WTC11 (cell line): ENCODE measurements at regions not wholly inside any gene's neighbourhood (a gene's known extent, or its start where the extent isn't known, plus 50 kb on each side); places are given as distances from the start of the nearest gene placed in this dataset.
A peak's percentile ranks its signal among the peaks of the same experiment; 100 is the strongest.

Experiments
- ATAC-seq: fragments of 200-7000 bp; cut with Tn5 transposase; 2 replicates; pipeline ENCODE4 v1.10.0; 2021; ENCODE audit warnings: mild to moderate bottlenecking, moderate library complexity
- CTCF ChIA-PET: fragments of 300-600 bp; sonication (Branson Sonifier 250); formaldehyde crosslinking; loops from one replicate; lab custom pipeline; 2021; ENCODE audit warnings: antibody characterized with exemption; lab: Charles Lee
- POLR2A ChIA-PET: fragments of 350-600 bp; sonication (Branson Sonifier 250); formaldehyde crosslinking; loops from one replicate; lab custom pipeline; 2021; ENCODE audit warnings: antibody characterized with exemption; lab: Charles Lee
- DNase-seq: peaks from one replicate; pipeline ENCODE4 v3.0.0; 2021; ENCODE audit warnings: low spot score
- H3K27ac Mint-ChIP-seq: 2 replicates; pipeline ENCODE4 v1.8.0; 2021; ENCODE audit warnings: mixed read lengths
- H3K27me3 Mint-ChIP-seq: 2 replicates; pipeline ENCODE4 v1.8.0; 2021; ENCODE audit warnings: low read depth, mild to moderate bottlenecking, moderate library complexity, mixed read lengths
- H3K36me3 Mint-ChIP-seq: 2 replicates; pipeline ENCODE4 v1.8.0; 2021; ENCODE audit warnings: mixed read lengths
- H3K4me1 Mint-ChIP-seq: 2 replicates; pipeline ENCODE4 v1.8.0; 2022; ENCODE audit warnings: mixed read lengths
- H3K4me3 Mint-ChIP-seq: 2 replicates; pipeline ENCODE4 v1.8.0; 2021; ENCODE audit warnings: mild to moderate bottlenecking, moderate library complexity, mixed read lengths
- H3K9me3 Mint-ChIP-seq: 2 replicates; pipeline ENCODE4 v1.8.0; 2021; ENCODE audit warnings: mixed read lengths
- ATF1 ChIP-seq: sonication (generic); formaldehyde crosslinking; IDR thresholded peaks from 2 replicates; pipeline ENCODE4 v1.8.1; 2023; ENCODE audit warnings: mild to moderate bottlenecking, moderate library complexity, missing genetic modification reagents
- CTCF ChIP-seq: fragments of 200-600 bp; IDR thresholded peaks from 2 replicates; pipeline ENCODE4 v1.8.0; 2022; ENCODE audit warnings: antibody characterized with exemption
- E2F5 ChIP-seq: sonication (generic); formaldehyde crosslinking; IDR thresholded peaks from 2 replicates; pipeline ENCODE4 v1.8.1; 2022; ENCODE audit warnings: mild to moderate bottlenecking, moderate library complexity, missing genetic modification reagents
- ERG ChIP-seq: fragments of 250-450 bp; sonication (Bioruptor Pico); IDR thresholded peaks from 2 replicates; pipeline ENCODE4 v1.8.0; 2021; ENCODE audit warnings: mild to moderate bottlenecking
- FOXK1 ChIP-seq: sonication (generic); formaldehyde crosslinking; IDR thresholded peaks from 2 replicates; pipeline ENCODE4 v1.8.0; 2022; ENCODE audit warnings: mild to moderate bottlenecking, moderate library complexity, missing genetic modification reagents
- IRF1 ChIP-seq: sonication (generic); formaldehyde crosslinking; IDR thresholded peaks from 2 replicates; pipeline ENCODE4 v1.8.0; 2023; ENCODE audit warnings: missing genetic modification reagents
- KAT7 ChIP-seq: sonication (generic); formaldehyde crosslinking; IDR thresholded peaks from 2 replicates; pipeline ENCODE4 v1.8.1; 2023; ENCODE audit warnings: missing genetic modification reagents, mild to moderate bottlenecking, borderline replicate concordance
- MXD4 ChIP-seq: fragments of 250-450 bp; sonication (Bioruptor Pico); IDR thresholded peaks from 2 replicates; pipeline ENCODE4 v1.8.0; 2021; ENCODE audit warnings: mild to moderate bottlenecking, moderate library complexity, borderline replicate concordance
- MYBL2 ChIP-seq: sonication (generic); formaldehyde crosslinking; IDR thresholded peaks from 2 replicates; pipeline ENCODE4 v1.8.1; 2023; ENCODE audit warnings: mild to moderate bottlenecking, moderate library complexity, missing genetic modification reagents
- NFATC4 ChIP-seq: fragments of 250-450 bp; sonication (Bioruptor Pico); IDR thresholded peaks from 2 replicates; pipeline ENCODE4 v1.9.0; 2021; ENCODE audit warnings: mild to moderate bottlenecking
- NR3C1 ChIP-seq: sonication (generic); formaldehyde crosslinking; conservative IDR thresholded peaks from 2 replicates; pipeline ENCODE4 v1.8.1; 2023; ENCODE audit warnings: low read depth, mild to moderate bottlenecking, missing genetic modification reagents
- SP1 ChIP-seq: sonication (generic); formaldehyde crosslinking; conservative IDR thresholded peaks from 2 replicates; pipeline ENCODE4 v1.8.1; 2022; ENCODE audit warnings: missing genetic modification reagents
- TEAD1 ChIP-seq: sonication (generic); formaldehyde crosslinking; IDR thresholded peaks from 2 replicates; pipeline ENCODE4 v1.8.0; 2022; ENCODE audit warnings: mild to moderate bottlenecking, missing genetic modification reagents
- TP53 ChIP-seq: sonication (generic); formaldehyde crosslinking; IDR thresholded peaks from 2 replicates; pipeline ENCODE4 v1.8.1; 2023; ENCODE audit warnings: mild to moderate bottlenecking, missing genetic modification reagents
- ZNF219 ChIP-seq: sonication (generic); formaldehyde crosslinking; IDR thresholded peaks from 2 replicates; pipeline ENCODE4 v1.8.0; 2023; ENCODE audit warnings: missing genetic modification reagents, mild to moderate bottlenecking, borderline replicate concordance
- ZNF263 ChIP-seq: sonication (generic); formaldehyde crosslinking; IDR thresholded peaks from 2 replicates; pipeline ENCODE4 v1.8.1; 2022; ENCODE audit warnings: low read depth, mild to moderate bottlenecking, moderate library complexity, missing genetic modification reagents
- ZNF396 ChIP-seq: fragments of 250-450 bp; sonication (Bioruptor Pico); IDR thresholded peaks from 2 replicates; pipeline ENCODE4 v1.8.0; 2021; ENCODE audit warnings: mild to moderate bottlenecking, moderate library complexity, borderline replicate concordance
- ZNF512 ChIP-seq: sonication (generic); formaldehyde crosslinking; IDR thresholded peaks from 2 replicates; pipeline ENCODE4 v1.8.1; 2022; ENCODE audit warnings: missing genetic modification reagents, borderline replicate concordance
- TF ChIP-seq, protein P1 (sequence below): sonication (generic); formaldehyde crosslinking; IDR thresholded peaks from 2 replicates; pipeline ENCODE4 v1.8.1; 2023; ENCODE audit warnings: mild to moderate bottlenecking, missing genetic modification reagents, moderate library complexity
- TF ChIP-seq, protein P2 (sequence below): sonication (generic); formaldehyde crosslinking; IDR thresholded peaks from 2 replicates; pipeline ENCODE4 v1.8.1; 2023; ENCODE audit warnings: mild to moderate bottlenecking, missing genetic modification reagents
- TF ChIP-seq, protein P3 (sequence below): fragments of 250-450 bp; sonication (Bioruptor Pico); IDR thresholded peaks from 2 replicates; pipeline ENCODE4 v1.9.0; 2021; ENCODE audit warnings: mild to moderate bottlenecking

- ChIA-PET CTCF (interaction anchor here (0.7 to 6.1 kb wide), 14 partner anchors 8 to 225 kb away, joined by 3 to 360 read pairs (median 12); no protein-coding TSS in a partner anchor), POLR2A (no interaction called here)
- Mint-ChIP-seq H3K27me3 (peaks cover 3% of the 10 kb centered on the region; the same call in 1 of the 2 replicates), H3K9me3 (no peaks in the 10 kb centered on the region), H3K4me1 (peaks cover 7% of the 10 kb centered on the region), H3K4me3 (no peak overlapping the region), H3K36me3 (no peaks in the 10 kb centered on the region), H3K27ac (no peak overlapping the region)
- TF ChIP-seq FOXK1 (CRISPR knock-in tag) (no peak), E2F5 (CRISPR knock-in tag) (no peak), ATF1 (CRISPR knock-in tag) (no peak), KAT7 (CRISPR knock-in tag) (no peak), NFATC4 (CRISPR knock-in tag) (no peak), SP1 (CRISPR knock-in tag) (no peak), TP53 (CRISPR knock-in tag) (no peak), ZNF396 (CRISPR knock-in tag) (no peak), IRF1 (CRISPR knock-in tag) (no peak), ZNF512 (CRISPR knock-in tag) (no peak), NR3C1 (CRISPR knock-in tag) (no peak)
- TF ChIP-seq, protein P1, sequence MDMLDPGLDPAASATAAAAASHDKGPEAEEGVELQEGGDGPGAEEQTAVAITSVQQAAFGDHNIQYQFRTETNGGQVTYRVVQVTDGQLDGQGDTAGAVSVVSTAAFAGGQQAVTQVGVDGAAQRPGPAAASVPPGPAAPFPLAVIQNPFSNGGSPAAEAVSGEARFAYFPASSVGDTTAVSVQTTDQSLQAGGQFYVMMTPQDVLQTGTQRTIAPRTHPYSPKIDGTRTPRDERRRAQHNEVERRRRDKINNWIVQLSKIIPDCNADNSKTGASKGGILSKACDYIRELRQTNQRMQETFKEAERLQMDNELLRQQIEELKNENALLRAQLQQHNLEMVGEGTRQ, result no peak
- TF ChIP-seq, protein P2, sequence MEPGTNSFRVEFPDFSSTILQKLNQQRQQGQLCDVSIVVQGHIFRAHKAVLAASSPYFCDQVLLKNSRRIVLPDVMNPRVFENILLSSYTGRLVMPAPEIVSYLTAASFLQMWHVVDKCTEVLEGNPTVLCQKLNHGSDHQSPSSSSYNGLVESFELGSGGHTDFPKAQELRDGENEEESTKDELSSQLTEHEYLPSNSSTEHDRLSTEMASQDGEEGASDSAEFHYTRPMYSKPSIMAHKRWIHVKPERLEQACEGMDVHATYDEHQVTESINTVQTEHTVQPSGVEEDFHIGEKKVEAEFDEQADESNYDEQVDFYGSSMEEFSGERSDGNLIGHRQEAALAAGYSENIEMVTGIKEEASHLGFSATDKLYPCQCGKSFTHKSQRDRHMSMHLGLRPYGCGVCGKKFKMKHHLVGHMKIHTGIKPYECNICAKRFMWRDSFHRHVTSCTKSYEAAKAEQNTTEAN, result no peak
- TF ChIP-seq, protein P3, sequence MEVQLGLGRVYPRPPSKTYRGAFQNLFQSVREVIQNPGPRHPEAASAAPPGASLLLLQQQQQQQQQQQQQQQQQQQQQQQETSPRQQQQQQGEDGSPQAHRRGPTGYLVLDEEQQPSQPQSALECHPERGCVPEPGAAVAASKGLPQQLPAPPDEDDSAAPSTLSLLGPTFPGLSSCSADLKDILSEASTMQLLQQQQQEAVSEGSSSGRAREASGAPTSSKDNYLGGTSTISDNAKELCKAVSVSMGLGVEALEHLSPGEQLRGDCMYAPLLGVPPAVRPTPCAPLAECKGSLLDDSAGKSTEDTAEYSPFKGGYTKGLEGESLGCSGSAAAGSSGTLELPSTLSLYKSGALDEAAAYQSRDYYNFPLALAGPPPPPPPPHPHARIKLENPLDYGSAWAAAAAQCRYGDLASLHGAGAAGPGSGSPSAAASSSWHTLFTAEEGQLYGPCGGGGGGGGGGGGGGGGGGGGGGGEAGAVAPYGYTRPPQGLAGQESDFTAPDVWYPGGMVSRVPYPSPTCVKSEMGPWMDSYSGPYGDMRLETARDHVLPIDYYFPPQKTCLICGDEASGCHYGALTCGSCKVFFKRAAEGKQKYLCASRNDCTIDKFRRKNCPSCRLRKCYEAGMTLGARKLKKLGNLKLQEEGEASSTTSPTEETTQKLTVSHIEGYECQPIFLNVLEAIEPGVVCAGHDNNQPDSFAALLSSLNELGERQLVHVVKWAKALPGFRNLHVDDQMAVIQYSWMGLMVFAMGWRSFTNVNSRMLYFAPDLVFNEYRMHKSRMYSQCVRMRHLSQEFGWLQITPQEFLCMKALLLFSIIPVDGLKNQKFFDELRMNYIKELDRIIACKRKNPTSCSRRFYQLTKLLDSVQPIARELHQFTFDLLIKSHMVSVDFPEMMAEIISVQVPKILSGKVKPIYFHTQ (CRISPR knock-in tag), result no peak
- ATAC-seq (no peak), DNase-seq (no peak)
Measured at GRCh38 chr9:126556560-126557250, 57.0 kb upstream of the LMX1B start.

GRCh38 chr9:126558051-126558665 is 55.6 kb upstream of the LMX1B start:
- ChIA-PET CTCF (interaction anchor here (0.6 to 6.1 kb wide), 53 partner anchors 9 to 1010 kb away, joined by 3 to 360 read pairs (median 6); partner anchors contain the start of genes LMX1B, MAPKAP1 and ZBTB43), POLR2A (interaction anchor here (0.9 to 1.2 kb wide), 3 partner anchors 44 to 57 kb away, joined by 3 to 4 read pairs (median 3); no protein-coding TSS in a partner anchor)
- Mint-ChIP-seq H3K27me3 (peaks cover 3% of the 10 kb centered on the region; the same call in 1 of the 2 replicates), H3K4me1 (peaks cover 7% of the 10 kb centered on the region), H3K36me3 (no peaks in the 10 kb centered on the region), H3K9me3 (no peaks in the 10 kb centered on the region), H3K4me3 (no peak overlapping the region), H3K27ac (no peak overlapping the region)
- peak; percentile 85 for DNase-seq
- ATAC-seq, result peak; percentile 86
- TF ChIP-seq MYBL2 (no peak), ZNF219 (CRISPR knock-in tag) (no peak), MXD4 (no peak), ERG (CRISPR knock-in tag) (no peak), TEAD1 (CRISPR knock-in tag) (peak; percentile 50; the same call in 1 of the 2 replicates), ZNF263 (CRISPR knock-in tag) (no peak), CTCF (peak; percentile 98)
